Hepatocyte (in vitro differentiated cells): ENCODE measurements at regions not wholly inside any gene's neighbourhood (a gene's known extent, or its start where the extent isn't known, plus 50 kb on each side); places are given as distances from the start of the nearest gene placed in this dataset.

Experiments used
- CTCF ChIP-seq: fragments of 200-600 bp; sonication (generic); IDR thresholded peaks from 2 replicates; pipeline ENCODE4 v1.5.1; 2016; ENCODE audit warnings: antibody characterized with exemption, mild to moderate bottlenecking; ENCODE audit not compliant: poor library complexity
- EZH2phosphoT487 ChIP-seq: fragments of 200-600 bp; sonication (generic); IDR thresholded peaks from one replicate; pipeline ENCODE4 v1.6.1; 2018; ENCODE audit warnings: antibody characterized with exemption, mild to moderate bottlenecking, low read depth, moderate library complexity; ENCODE audit not compliant: unreplicated experiment, severe bottlenecking

GRCh38 chr18:41871229-41872000, 83.6 kb upstream of the PIK3C3 start:
- TF ChIP-seq CTCF (no peak), EZH2phosphoT487 (no peak)
